Ectodermal cell (in vitro differentiated cells): ENCODE measurements at regions not wholly inside any gene's neighbourhood (a gene's known extent, or its start where the extent isn't known, plus 50 kb on each side); places are given as distances from the start of the nearest gene placed in this dataset.

ENCODE experiments used
- H3K27ac ChIP-seq: 2 replicates; pipeline ENCODE4 v1.7.0; 2013; ENCODE audit warnings: mild to moderate bottlenecking, low read depth, low read length; ENCODE audit not compliant: insufficient read depth, poor library complexity, severe bottlenecking
- H3K27me3 ChIP-seq: 2 replicates; pipeline ENCODE4 v1.7.0; 2013; ENCODE audit warnings: mild to moderate bottlenecking, low read length; ENCODE audit not compliant: insufficient read depth, control insufficient read depth, poor library complexity, severe bottlenecking
- H3K36me3 ChIP-seq: one replicate; pipeline ENCODE4 v1.7.0; 2013; ENCODE audit warnings: low read length; ENCODE audit not compliant: control insufficient read depth, insufficient read depth
- H3K4me1 ChIP-seq: one replicate; pipeline ENCODE4 v1.7.0; 2013; ENCODE audit warnings: low read length; ENCODE audit not compliant: control insufficient read depth, insufficient read depth
- H3K4me3 ChIP-seq: 2 replicates; pipeline ENCODE4 v1.7.0; 2013; ENCODE audit warnings: low read depth, low read length, control low read depth; ENCODE audit not compliant: insufficient read depth
- H3K9me3 ChIP-seq: 2 replicates; pipeline ENCODE4 v1.7.0; 2013; ENCODE audit warnings: mild to moderate bottlenecking, low read length, moderate library complexity; ENCODE audit not compliant: control insufficient read depth
- WGBS, 2 experiments: methylation state at CpG; one replicate each; pipeline ENCODE4 v1.1.7; 2013; ENCODE audit warnings: missing lambda C conversion rate in 2 of 2; 5-methylcytosine and 5-hydroxymethylcytosine counted together

DNA sequence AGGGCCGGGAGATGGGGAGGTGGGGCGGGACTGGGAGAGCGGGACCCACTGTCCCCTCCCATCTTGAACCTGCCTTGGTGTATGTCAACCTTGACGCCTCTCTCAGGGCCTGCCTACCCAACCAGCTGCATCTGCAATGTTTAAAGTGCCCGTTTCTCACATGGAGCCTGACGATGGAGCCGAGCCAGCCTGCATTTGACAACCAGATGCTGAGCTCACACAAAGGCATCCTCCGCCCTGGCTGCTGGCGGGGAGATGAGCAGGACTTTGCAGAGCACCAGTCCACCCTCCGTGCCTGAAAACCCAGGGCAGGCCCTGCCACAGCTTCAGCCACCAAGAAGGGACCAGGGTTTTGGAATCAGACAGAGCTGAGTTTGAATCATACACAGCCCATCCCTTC, 141.1 kb upstream of the SMIM23 start:
- 65 to 70% methylated on average over 10 of the region's 10 CpGs for WGBS, 2 experiments
- H3K27ac ChIP-seq = no peak overlapping the region

DNA sequence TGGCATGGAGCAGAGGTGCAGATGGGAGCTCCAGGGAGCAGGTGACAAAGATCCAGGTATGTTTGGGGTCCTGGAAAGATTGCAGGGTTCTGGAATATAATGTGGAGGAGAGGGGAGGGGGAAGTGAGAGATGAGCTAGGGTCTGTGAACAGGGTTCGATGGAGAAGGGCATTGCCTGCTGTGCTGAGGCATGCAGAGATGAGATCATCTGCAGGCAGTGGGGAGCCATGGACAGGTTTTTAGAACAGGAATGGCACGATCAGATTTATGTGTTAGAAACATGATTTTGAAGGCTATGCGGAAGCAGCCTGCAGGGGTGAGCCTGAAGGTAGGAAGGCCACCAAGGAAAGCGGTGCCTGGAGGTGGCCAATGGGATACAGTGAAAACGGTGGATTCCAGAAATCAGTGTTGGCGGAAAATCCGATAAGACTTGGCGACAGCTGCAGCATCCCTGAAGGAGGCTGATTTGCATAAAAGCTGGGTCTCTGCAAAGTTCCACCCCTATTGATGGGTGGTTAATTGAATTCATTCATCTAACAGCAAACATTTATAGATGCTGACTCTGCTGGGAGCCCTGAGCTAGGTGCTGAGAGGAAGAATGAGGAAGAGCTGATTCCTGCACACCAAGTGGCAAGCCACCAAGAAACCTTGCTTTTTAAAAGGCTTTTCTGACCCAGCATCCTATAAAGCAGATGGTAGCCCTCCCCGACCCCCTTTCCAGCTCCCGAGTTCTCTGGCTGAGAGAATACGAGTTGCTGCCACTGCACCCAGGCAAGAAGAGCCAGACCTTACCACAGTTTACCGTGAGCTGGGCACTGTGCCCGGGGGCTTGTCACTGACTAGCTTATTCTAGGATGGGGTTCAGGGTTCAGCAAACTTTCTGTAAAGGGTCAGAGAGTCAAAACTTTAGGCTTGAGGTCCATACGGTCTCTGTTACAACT, 139.2 kb upstream of the SMIM23 start:
- Histone ChIP-seq H3K36me3 (no peaks in the 10 kb centered on the region), H3K27ac (no peak overlapping the region), H3K9me3 (no peaks in the 10 kb centered on the region), H3K4me3 (no peak overlapping the region), H3K27me3 (no peaks in the 10 kb centered on the region), H3K4me1 (peaks cover 30% of the 10 kb centered on the region)
- 70 to 75% methylated on average over 14 of the region's 14 CpGs for WGBS, 2 experiments

More for the DNA sequence above, 141.1 kb upstream of the SMIM23 start:
- Histone ChIP-seq H3K4me3 (no peak overlapping the region), H3K4me1 (peaks cover 30% of the 10 kb centered on the region), H3K9me3 (no peaks in the 10 kb centered on the region), H3K36me3 (no peaks in the 10 kb centered on the region), H3K27me3 (no peaks in the 10 kb centered on the region)

DNA sequence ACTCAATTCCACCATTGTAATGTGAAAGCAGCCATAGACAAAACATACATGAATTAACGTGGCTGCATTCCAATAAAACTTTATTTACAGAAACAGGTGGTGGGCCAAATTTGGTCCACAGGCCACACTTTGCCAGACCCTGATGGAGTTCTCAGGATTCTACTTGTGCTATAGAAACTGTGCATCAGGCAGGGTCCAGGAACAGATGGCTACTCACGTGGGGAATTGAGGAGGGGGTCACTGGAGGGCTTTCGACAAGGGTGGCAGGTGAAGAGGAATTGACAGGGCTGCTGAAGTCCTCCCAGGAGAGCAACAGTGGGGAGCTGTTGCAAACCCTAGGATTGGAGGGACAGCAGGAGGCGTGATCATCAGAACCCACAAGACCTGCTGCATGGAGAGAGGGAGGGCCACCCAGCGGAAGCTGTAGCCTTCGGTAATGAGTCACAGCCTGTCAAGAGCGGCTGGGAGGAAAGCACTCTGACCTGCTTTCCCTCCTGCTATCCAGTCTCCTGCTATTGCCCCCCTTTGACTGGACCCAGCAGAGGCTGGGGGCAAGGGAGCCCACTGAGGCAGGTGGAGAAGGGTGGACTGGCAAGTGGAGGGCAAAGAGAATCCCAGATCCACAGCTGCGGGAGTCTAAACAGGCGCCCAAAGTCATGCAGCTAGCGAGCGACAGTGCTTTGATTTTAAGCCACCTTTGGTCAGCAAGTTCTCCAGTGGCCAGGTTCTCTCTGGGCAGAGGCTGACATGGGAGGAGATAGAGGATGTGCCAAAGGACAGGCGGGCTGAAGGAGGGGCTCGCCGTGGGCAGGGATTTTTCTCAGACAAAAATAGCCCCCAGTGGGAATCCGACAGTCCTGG, 138.3 kb upstream of the SMIM23 start:
- H3K36me3 ChIP-seq = no peaks in the 10 kb centered on the region
- no peaks in the 10 kb centered on the region for H3K9me3 ChIP-seq
- 77 to 78% methylated on average over 15 of the region's 15 CpGs for WGBS, 2 experiments
- peaks cover 30% of the 10 kb centered on the region for H3K4me1 ChIP-seq
- H3K27ac ChIP-seq = no peak overlapping the region
- H3K27me3 ChIP-seq = no peaks in the 10 kb centered on the region
- H3K4me3 ChIP-seq = no peak overlapping the region

DNA sequence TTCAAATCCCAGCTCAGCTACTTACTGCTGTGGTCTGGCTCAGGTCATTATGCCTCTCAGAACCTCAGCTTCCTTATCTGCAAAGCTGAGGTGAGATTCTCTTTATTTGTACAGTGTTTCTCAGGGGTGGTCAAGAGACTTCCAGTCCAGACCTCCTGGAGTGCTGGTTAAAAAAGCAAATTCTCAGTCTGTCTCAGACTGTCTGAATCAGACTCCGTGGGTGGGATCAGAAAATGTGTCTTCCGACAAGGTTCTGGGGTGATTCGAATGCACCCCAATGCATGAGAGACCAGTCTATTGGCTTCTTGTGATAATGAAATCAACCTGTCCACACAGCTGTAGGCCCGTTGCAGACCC, 137.7 kb upstream of the SMIM23 start:
- no peaks in the 10 kb centered on the region for H3K9me3 ChIP-seq
- H3K4me1 ChIP-seq = peaks cover 30% of the 10 kb centered on the region
- H3K27me3 ChIP-seq = no peaks in the 10 kb centered on the region
- WGBS, 2 experiments = 90 to 96% methylated on average over 4 of the region's 4 CpGs
- H3K36me3 ChIP-seq = no peaks in the 10 kb centered on the region
- H3K27ac ChIP-seq = no peak overlapping the region
- H3K4me3 ChIP-seq = no peak overlapping the region

DNA sequence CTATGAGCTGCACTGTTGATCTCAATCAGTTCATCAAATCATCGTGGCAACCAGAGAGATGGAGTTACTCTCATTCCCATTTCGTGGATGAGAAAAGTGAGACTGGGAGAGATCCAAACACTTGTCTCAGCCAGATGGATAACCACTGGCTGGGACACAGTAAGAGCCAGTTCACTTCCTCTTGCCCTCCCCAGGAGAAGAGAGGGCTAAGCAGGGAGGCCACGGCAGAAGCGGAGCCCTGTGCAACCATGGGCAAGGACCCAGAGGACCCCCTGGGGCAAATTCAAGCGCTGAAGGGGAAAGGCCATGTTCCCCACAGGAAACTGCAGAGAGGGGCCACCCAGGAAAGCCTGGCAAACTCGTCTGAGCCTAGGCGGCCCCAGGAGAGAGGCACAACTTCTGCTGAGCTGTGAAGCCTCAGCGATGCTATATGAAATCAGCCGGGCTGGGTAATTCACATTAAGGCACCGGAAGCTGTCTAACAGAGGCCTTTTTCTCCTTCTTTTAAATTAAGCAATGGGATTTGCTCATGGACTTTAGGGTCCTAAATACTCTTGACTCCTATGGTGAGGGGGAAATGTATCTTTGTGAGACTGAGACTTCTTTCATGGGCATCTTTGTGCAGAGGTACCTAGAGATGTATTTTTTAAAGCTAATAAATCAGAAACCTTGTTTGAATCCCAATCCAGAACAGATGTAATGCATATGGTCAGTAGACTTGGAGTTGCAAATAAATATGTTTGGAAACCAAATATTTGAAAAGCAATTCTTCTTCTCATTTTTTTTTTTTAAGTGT, 137.1 kb upstream of the SMIM23 start:
- H3K9me3 ChIP-seq = peaks cover 2% of the 10 kb centered on the region
- no peak overlapping the region for H3K27ac ChIP-seq
- no peaks in the 10 kb centered on the region for H3K27me3 ChIP-seq
- no peak overlapping the region for H3K4me3 ChIP-seq
- H3K4me1 ChIP-seq = peaks cover 27% of the 10 kb centered on the region
- 81 to 87% methylated on average over 10 of the region's 10 CpGs for WGBS, 2 experiments
- H3K36me3 ChIP-seq = no peaks in the 10 kb centered on the region

DNA sequence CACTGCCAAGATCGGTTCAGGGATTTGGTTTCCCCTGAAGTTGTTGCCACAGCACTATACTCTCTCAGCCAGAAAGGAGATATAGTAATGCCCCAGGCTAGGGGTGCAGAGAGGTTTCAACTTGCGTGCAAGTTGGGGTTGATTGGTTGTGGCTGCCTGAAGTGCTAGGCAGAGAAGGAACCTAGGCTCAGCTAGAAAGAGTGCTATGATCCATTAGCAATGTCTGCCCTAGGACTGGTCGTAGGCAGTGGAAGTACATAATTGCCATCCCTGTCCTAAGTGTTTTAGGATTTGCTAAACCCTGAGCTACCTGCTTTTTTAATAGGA, 136.6 kb upstream of the SMIM23 start:
- Histone ChIP-seq H3K4me3 (no peak overlapping the region), H3K9me3 (peaks cover 2% of the 10 kb centered on the region), H3K27me3 (no peaks in the 10 kb centered on the region), H3K4me1 (peaks cover 23% of the 10 kb centered on the region), H3K36me3 (no peaks in the 10 kb centered on the region), H3K27ac (no peak overlapping the region)
- WGBS, 2 experiments = 80 to 84% methylated on average over 3 of the region's 3 CpGs

DNA sequence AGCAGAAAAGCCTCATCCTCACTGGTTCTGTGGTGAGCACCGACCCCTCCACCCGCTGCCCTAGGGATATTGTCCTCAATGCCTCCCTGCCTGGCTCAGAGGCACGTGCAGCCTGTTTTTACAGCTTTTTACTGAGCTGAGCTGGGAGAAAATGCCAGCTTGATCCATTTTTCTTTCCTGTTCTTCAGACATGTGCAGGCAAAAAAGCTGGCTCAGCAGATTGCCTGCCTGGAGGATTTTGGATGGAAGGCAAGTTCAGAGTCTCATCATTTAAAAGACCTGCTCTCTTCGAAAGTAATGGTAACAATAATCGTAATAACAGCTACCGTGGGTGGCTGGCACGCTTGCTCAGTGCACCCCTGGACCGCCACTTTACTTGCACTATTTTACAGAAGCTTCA, 135.0 kb upstream of the SMIM23 start:
- WGBS, 2 experiments = 86 to 91% methylated on average over 8 of the region's 8 CpGs
- H3K4me3 ChIP-seq = no peak overlapping the region

DNA sequence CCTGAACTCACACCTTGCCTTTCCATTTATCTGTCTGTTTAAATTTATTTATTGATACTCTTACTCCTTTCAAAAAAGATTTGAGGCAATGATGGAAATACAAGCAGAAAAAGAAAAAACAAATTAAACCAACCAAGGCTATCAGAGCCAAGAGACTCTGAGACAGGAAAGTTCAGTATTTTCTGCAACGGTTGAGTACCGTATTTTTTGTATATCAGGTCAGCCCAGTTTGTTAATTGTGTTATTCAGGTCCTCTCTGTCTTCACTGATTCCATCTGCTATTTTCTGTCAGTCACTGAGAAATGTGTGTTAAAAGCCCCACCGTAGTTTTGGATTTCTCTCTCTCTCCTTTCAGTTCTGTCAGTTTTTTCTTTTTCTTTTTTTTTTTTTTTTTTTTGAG, 134.5 kb upstream of the SMIM23 start:
- Histone ChIP-seq H3K27ac (no peak overlapping the region), H3K4me1 (peaks cover 8% of the 10 kb centered on the region), H3K9me3 (peaks cover 2% of the 10 kb centered on the region), H3K36me3 (no peaks in the 10 kb centered on the region), H3K4me3 (no peak overlapping the region), H3K27me3 (no peaks in the 10 kb centered on the region)
- WGBS, 2 experiments = 89 to 90% methylated on average over 3 of the region's 3 CpGs

More for the DNA sequence above, 135.0 kb upstream of the SMIM23 start:
- Histone ChIP-seq H3K36me3 (no peaks in the 10 kb centered on the region), H3K4me1 (peaks cover 12% of the 10 kb centered on the region), H3K9me3 (peaks cover 2% of the 10 kb centered on the region), H3K27ac (no peak overlapping the region), H3K27me3 (no peaks in the 10 kb centered on the region)

DNA sequence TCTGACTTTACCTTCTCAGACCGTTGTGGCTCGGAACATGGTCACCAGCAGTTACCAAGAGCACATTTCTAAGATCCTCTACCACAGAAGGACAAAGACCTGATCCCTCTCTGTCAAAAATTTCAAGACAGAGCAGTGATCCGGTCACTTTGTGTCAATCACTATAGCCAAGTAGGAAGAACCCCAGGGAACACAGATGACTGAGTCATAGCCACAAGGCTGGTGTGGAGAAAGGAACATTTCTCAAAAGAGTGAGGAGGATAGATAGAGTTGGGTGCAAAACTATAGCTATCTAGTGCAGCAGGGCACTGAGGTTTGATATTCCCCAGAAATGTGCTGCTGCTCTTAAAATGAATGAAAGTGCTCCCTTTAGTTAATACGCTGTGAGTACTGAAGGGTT, 130.7 kb upstream of the SMIM23 start:
- Histone ChIP-seq H3K36me3 (no peaks in the 10 kb centered on the region), H3K9me3 (peaks cover 2% of the 10 kb centered on the region), H3K4me1 (no peaks in the 10 kb centered on the region), H3K4me3 (no peak overlapping the region), H3K27me3 (no peaks in the 10 kb centered on the region), H3K27ac (no peak overlapping the region)
- WGBS, 2 experiments = 90 to 92% methylated on average over 4 of the region's 4 CpGs

DNA sequence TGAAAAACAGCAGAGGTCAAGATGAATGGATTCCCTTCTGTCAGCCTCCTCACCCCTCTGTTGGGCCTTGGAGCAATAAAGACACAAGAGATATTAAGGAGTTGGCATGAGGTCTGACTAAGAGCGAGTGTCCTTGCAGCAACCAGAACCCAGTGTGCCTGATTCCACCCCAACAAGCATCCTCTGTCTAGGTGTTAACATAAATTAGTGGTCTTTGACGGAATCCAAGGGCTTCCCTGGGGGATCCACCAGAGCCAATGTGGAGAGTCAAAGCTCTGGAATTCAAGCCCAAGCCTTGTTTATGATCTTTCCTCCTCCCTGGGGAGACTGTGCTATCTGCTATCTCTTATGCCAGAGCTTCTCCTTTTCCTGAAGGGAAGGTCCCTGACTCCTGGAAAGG, 128.1 kb upstream of the SMIM23 start:
- no peak overlapping the region for H3K27ac ChIP-seq
- no peak overlapping the region for H3K4me3 ChIP-seq
- WGBS, 2 experiments = 87 to 90% methylated on average over 2 of the region's 2 CpGs
- H3K9me3 ChIP-seq = peaks cover 2% of the 10 kb centered on the region
- H3K27me3 ChIP-seq = no peaks in the 10 kb centered on the region
- no peaks in the 10 kb centered on the region for H3K36me3 ChIP-seq
- H3K4me1 ChIP-seq = no peaks in the 10 kb centered on the region
